ENCODE measurements at regions not wholly inside any gene's neighbourhood (a gene's known extent, or its start where the extent isn't known, plus 50 kb on each side); places are given as distances from the start of the nearest gene placed in this dataset.

DNA sequence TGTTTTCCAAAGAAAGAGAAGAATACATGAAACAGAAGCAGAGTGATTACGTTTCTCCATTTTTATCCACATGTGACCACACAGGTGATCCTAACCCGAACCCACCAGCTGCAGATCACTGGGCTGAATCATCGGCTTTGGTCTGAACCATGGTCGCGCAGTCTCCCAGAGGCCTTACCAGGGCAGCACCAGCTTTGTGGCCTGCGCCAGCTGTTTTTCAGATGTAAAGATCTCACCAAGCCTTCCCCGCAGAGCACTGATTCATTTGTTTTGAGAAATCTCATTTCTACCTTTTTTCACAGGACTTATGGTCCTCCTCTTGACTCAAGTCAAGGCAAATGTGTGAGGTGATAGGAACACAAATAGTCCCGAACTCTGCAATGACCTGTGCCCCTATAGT lies 207.0 kb upstream of the PPP2R2D start:
- Histone ChIP-seq H3K27me3 (no peaks in the 10 kb centered on the region), H3K4me1 (no peaks in the 10 kb centered on the region), H3K9me3 (no peaks in the 10 kb centered on the region), H3K36me3 (no peaks in the 10 kb centered on the region), H3K27ac (no peak overlapping the region), H3K4me3 (no peak overlapping the region)
- no peak for DNase-seq
- TF ChIP-seq POLR2A (IDR thresholded peaks at IDR 0.05), result no peak
- TF ChIP-seq CTCF (IDR thresholded peaks at IDR 0.05), result no peak

DNA sequence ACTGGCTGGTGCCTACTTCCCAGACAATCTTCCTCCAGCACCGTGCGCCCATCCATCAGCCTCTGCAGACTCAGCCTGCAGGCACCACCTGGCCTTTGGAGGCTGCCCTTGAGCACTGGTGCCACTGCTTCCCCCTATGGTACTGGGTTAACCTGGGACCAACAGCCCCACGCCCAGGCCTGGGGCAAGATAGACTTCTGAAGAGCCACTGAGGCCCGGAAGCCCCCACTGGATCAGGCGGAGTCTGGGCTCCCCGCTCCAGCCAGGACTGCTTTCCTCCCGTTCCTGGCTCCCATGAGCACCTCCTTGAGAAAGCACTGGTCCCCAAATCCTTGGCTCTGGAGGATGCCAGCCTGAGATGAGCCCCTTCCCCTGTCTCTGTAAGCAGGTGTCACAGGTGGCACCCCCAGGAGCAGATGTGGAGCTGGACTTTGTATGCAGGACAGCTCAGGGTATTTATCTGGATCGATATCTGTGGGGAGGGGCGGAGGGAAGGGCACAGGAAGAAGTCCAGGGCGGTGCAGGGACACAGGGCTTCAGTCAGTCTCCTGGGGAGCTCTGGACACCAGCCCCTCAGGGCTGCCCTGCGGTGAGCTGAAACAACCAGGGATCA lies 206.5 kb upstream of the PPP2R2D start:
- TF ChIP-seq CTCF (IDR thresholded peaks at IDR 0.05), result no peak
- TF ChIP-seq POLR2A (IDR thresholded peaks at IDR 0.05), result no peak
- Histone ChIP-seq H3K9me3 (no peaks in the 10 kb centered on the region), H3K36me3 (no peaks in the 10 kb centered on the region), H3K4me3 (no peak overlapping the region), H3K27me3 (no peaks in the 10 kb centered on the region), H3K27ac (no peak overlapping the region), H3K4me1 (no peaks in the 10 kb centered on the region)
- no peak for DNase-seq

GRCh38 chr10:131694781-131695495 lies 205.9 kb upstream of the PPP2R2D start:
- peak in 1 of 3 donors; percentile 29 for DNase-seq
- Histone ChIP-seq H3K4me1 (no peaks in the 10 kb centered on the region), H3K36me3 (no peaks in the 10 kb centered on the region), H3K27ac (no peak overlapping the region), H3K9me3 (no peaks in the 10 kb centered on the region), H3K4me3 (no peak overlapping the region), H3K27me3 (no peaks in the 10 kb centered on the region)
- TF ChIP-seq POLR2A (IDR thresholded peaks at IDR 0.05), result no peak
- TF ChIP-seq CTCF (IDR thresholded peaks at IDR 0.05), result no peak

DNA sequence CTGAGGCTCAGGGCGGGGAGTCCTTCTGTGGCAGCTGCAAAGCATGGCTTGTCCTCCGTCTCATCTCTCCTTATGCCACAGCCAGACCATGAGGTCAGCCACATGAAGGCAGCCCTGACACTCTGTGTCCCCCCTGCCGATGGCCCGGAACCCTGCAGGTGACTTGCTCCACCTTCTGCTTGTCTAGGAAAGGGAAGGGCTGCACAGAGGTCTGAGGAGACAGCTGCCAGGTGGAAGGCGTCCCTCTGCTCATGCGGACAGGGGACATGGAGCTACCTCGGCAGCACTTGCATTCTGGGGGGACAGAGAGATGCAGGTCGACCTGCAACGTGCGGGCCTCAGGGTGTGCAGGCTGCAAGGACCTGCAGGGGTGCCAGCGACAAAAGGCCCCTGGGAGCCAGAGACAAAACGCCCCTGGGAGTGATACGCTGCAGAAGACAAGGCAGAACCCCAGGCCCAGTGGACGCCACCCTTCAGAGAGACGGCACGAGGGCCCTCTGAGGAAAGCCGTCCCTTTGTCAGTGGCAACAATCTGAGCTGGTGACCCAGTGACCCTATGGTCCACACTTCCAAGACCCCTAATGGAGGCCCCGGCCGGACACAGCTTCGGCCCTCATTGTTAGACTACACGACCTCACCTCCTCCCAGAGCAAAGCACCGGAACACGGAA lies 205.2 kb upstream of the PPP2R2D start:
- DNase-seq, result no peak
- no peaks in the 10 kb centered on the region for H3K36me3 ChIP-seq
- H3K4me1 ChIP-seq, result no peaks in the 10 kb centered on the region
- H3K27me3 ChIP-seq, result no peaks in the 10 kb centered on the region
- H3K4me3 ChIP-seq, result no peak overlapping the region
- H3K27ac ChIP-seq, result no peak overlapping the region
- TF ChIP-seq CTCF (IDR thresholded peaks at IDR 0.05) (no peak), POLR2A (IDR thresholded peaks at IDR 0.05) (no peak)
- H3K9me3 ChIP-seq, result no peaks in the 10 kb centered on the region

GRCh38 chr10:131697476-131698128 lies 203.2 kb upstream of the PPP2R2D start:
- TF ChIP-seq CTCF (IDR thresholded peaks at IDR 0.05) (no peak), POLR2A (IDR thresholded peaks at IDR 0.05) (no peak)
- H3K4me1 ChIP-seq, result no peaks in the 10 kb centered on the region
- H3K27ac ChIP-seq, result no peak overlapping the region
- no peaks in the 10 kb centered on the region for H3K27me3 ChIP-seq
- H3K9me3 ChIP-seq, result no peaks in the 10 kb centered on the region
- no peaks in the 10 kb centered on the region for H3K36me3 ChIP-seq
- DNase-seq, result no peak
- no peak overlapping the region for H3K4me3 ChIP-seq

Measured in Peyer's patch (tissue), 4 donors.